Hematopoietic multipotent progenitor cell treated with erythropoietin and hydrocortisone succinate and interleukin-3 and kit ligand, for 4 days (in vitro differentiated cells): ENCODE measurements at regions not wholly inside any gene's neighbourhood (a gene's known extent, or its start where the extent isn't known, plus 50 kb on each side); places are given as distances from the start of the nearest gene placed in this dataset.
A peak's percentile ranks its signal among the peaks of the same experiment; 100 is the strongest.

Experiments
- DNase-seq: peaks from one replicate; pipeline ENCODE4 v3.0.0-alpha.2; 2015

- DNase-seq = no peak
Observed at GRCh38 chr7:98679741-98680140, 62.7 kb downstream of the NPTX2 start.

- DNase-seq = no peak
Observed at GRCh38 chr7:98681511-98681910, 64.4 kb downstream of the NPTX2 start.

GRCh38 chr7:98681951-98682350, 64.9 kb downstream of the NPTX2 start:
- peak; percentile 55 for DNase-seq

- DNase-seq = no peak
Observed at GRCh38 chr7:98683514-98683913, 66.4 kb downstream of the NPTX2 start.

GRCh38 chr7:98685541-98685940, 68.5 kb downstream of the NPTX2 start:
- DNase-seq = no peak

- no peak for DNase-seq
Observed at GRCh38 chr7:98686466-98687080, 69.5 kb downstream of the NPTX2 start.

- no peak for DNase-seq
Observed at GRCh38 chr7:98687111-98687751, 70.1 kb downstream of the NPTX2 start.

GRCh38 chr7:98691619-98692018, 74.5 kb downstream of the NPTX2 start:
- no peak for DNase-seq

GRCh38 chr7:98697083-98697482, 80.0 kb downstream of the NPTX2 start:
- DNase-seq = no peak

- DNase-seq = no peak
Observed at GRCh38 chr7:98697485-98698240, 80.6 kb downstream of the NPTX2 start.

GRCh38 chr7:98698976-98699375, 81.9 kb downstream of the NPTX2 start:
- DNase-seq = no peak

- no peak for DNase-seq
Observed at GRCh38 chr7:98700533-98700932, 83.4 kb downstream of the NPTX2 start.

GRCh38 chr7:98701372-98701771, 84.3 kb downstream of the NPTX2 start:
- no peak for DNase-seq

GRCh38 chr7:98702021-98702420, 84.9 kb downstream of the NPTX2 start:
- DNase-seq = no peak

- DNase-seq = peak; percentile 12
Observed at GRCh38 chr7:98703916-98704315, 86.8 kb downstream of the NPTX2 start.

- no peak for DNase-seq
Observed at GRCh38 chr7:98705626-98706025, 88.5 kb downstream of the NPTX2 start.

- no peak for DNase-seq
Observed at GRCh38 chr7:98707076-98707475, 90.0 kb downstream of the NPTX2 start.

GRCh38 chr7:98711945-98712344, 94.9 kb downstream of the NPTX2 start:
- no peak for DNase-seq

GRCh38 chr7:98713165-98713810, 96.2 kb downstream of the NPTX2 start:
- DNase-seq = no peak

- DNase-seq = no peak
Observed at GRCh38 chr7:98719396-98719795, 102.3 kb downstream of the NPTX2 start.

GRCh38 chr7:98722402-98722801, 105.3 kb downstream of the NPTX2 start:
- no peak for DNase-seq

GRCh38 chr7:98724591-98724990, 107.5 kb downstream of the NPTX2 start:
- DNase-seq = no peak

GRCh38 chr7:98727146-98727709, 110.1 kb downstream of the NPTX2 start:
- no peak for DNase-seq
